AG09309 (cell line): ENCODE measurements at regions not wholly inside any gene's neighbourhood (a gene's known extent, or its start where the extent isn't known, plus 50 kb on each side); places are given as distances from the start of the nearest gene placed in this dataset.

ENCODE experiments used
- DNase-seq: peaks from one replicate; pipeline ENCODE4 v3.0.0-alpha.2; 2010; ENCODE audit warnings: low read depth
- H3K4me3 ChIP-seq: 2 replicates; pipeline ENCODE4 v1.5.1; 2011; ENCODE audit warnings: mild to moderate bottlenecking, low read depth, low read length, moderate library complexity; ENCODE audit not compliant: control insufficient read depth
- CTCF ChIP-seq: IDR thresholded peaks from 2 replicates; pipeline ENCODE4 v1.5.1; 2011; ENCODE audit warnings: mild to moderate bottlenecking, low read depth, low read length, inconsistent platforms; ENCODE audit not compliant: insufficient read depth, control insufficient read depth; ENCODE audit errors: missing control alignments

GRCh38 chr3:30458376-30459171 lies 147.8 kb upstream of the TGFBR2 start:
- no peak for TF ChIP-seq CTCF

GRCh38 chr3:30461311-30461710 lies 145.1 kb upstream of the TGFBR2 start:
- no peak for TF ChIP-seq CTCF
- no peak for DNase-seq
- H3K4me3 ChIP-seq = no peak overlapping the region

More at GRCh38 chr3:30458376-30459171, 147.8 kb upstream of the TGFBR2 start:
- no peak overlapping the region for H3K4me3 ChIP-seq
- DNase-seq = no peak

- no peak for TF ChIP-seq CTCF
- no peak for DNase-seq
- no peak overlapping the region for H3K4me3 ChIP-seq
Measured at GRCh38 chr3:30462721-30463470, 143.5 kb upstream of the TGFBR2 start.

- no peak for DNase-seq
- H3K4me3 ChIP-seq = no peak overlapping the region
- no peak for TF ChIP-seq CTCF
Measured at GRCh38 chr3:30464381-30464780, 142.0 kb upstream of the TGFBR2 start.

- no peak for TF ChIP-seq CTCF
- no peak overlapping the region for H3K4me3 ChIP-seq
- no peak for DNase-seq
Measured at GRCh38 chr3:30465454-30465853, 140.9 kb upstream of the TGFBR2 start.

- H3K4me3 ChIP-seq = no peak overlapping the region
- DNase-seq = no peak
- TF ChIP-seq CTCF = no peak
Measured at GRCh38 chr3:30467596-30468238, 138.7 kb upstream of the TGFBR2 start.
